AG04450 (cell line): ENCODE measurements at regions not wholly inside any gene's neighbourhood (a gene's known extent, or its start where the extent isn't known, plus 50 kb on each side); places are given as distances from the start of the nearest gene placed in this dataset.
"Not testable (repeated sequence)": the region's sequence is repeated elsewhere in the genome, so short reads cannot be mapped to it uniquely, and the experiment has no call there.

Experiments used
- CTCF ChIA-PET: fragments of 300-600, 350-600 bp; formaldehyde crosslinking; extraction: SDS; loops from one replicate; lab custom pipeline; 2022; ENCODE audit warnings: antibody characterized with exemption, inconsistent platforms; lab: Charles Lee
- POLR2A ChIA-PET: fragments of 350-600 bp; formaldehyde crosslinking; extraction: SDS; loops from one replicate; lab custom pipeline; 2021; ENCODE audit warnings: antibody characterized with exemption, inconsistent platforms; lab: Yijun Ruan, JAX
- DNase-seq: peaks from one replicate; pipeline ENCODE4 v3.0.0-alpha.2; 2011; ENCODE audit warnings: low read depth, low spot score
- H3K27ac ChIP-seq: one replicate; pipeline ENCODE4 v1.5.1; 2012; ENCODE audit warnings: low read depth, low read length, control low read depth
- H3K27me3 ChIP-seq: one replicate; pipeline ENCODE4 v1.6.0; 2012; ENCODE audit warnings: low read length; ENCODE audit not compliant: control insufficient read depth, insufficient read depth
- H3K4me3 ChIP-seq: 2 replicates; pipeline ENCODE4 v1.5.1; 2011; ENCODE audit warnings: mild to moderate bottlenecking, low read depth, low read length, control low read depth
- H3K9me3 ChIP-seq: 2 replicates; pipeline ENCODE4 v1.5.1; 2012; ENCODE audit warnings: low read length; ENCODE audit not compliant: control insufficient read depth, insufficient read depth
- TF ChIP-seq, protein P1 (sequence below): IDR thresholded peaks from 2 replicates; pipeline ENCODE4 v1.5.1; 2011; ENCODE audit warnings: low read depth, low read length, control low read depth, inconsistent platforms

- Histone ChIP-seq H3K27me3 (no peaks in the 10 kb centered on the region), H3K27ac (no peak overlapping the region), H3K9me3 (no peaks in the 10 kb centered on the region), H3K4me3 (no peak overlapping the region)
- CTCF ChIA-PET = no interaction called here
- no peak for DNase-seq
- POLR2A ChIA-PET = no interaction called here
- TF ChIP-seq, protein P1, sequence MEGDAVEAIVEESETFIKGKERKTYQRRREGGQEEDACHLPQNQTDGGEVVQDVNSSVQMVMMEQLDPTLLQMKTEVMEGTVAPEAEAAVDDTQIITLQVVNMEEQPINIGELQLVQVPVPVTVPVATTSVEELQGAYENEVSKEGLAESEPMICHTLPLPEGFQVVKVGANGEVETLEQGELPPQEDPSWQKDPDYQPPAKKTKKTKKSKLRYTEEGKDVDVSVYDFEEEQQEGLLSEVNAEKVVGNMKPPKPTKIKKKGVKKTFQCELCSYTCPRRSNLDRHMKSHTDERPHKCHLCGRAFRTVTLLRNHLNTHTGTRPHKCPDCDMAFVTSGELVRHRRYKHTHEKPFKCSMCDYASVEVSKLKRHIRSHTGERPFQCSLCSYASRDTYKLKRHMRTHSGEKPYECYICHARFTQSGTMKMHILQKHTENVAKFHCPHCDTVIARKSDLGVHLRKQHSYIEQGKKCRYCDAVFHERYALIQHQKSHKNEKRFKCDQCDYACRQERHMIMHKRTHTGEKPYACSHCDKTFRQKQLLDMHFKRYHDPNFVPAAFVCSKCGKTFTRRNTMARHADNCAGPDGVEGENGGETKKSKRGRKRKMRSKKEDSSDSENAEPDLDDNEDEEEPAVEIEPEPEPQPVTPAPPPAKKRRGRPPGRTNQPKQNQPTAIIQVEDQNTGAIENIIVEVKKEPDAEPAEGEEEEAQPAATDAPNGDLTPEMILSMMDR = no peak
Observed at GRCh38 chr11:135008001-135008405, 596.0 kb upstream of the B3GAT1 start.

- no peaks in the 10 kb centered on the region for H3K9me3 ChIP-seq
- H3K27ac ChIP-seq = no peak overlapping the region
- H3K27me3 ChIP-seq = no peaks in the 10 kb centered on the region
- CTCF ChIA-PET = no interaction called here
- DNase-seq = no peak
- no peak overlapping the region for H3K4me3 ChIP-seq
- TF ChIP-seq, protein P1 = no peak
- POLR2A ChIA-PET = no interaction called here
Observed at GRCh38 chr11:135006800-135007199, 594.8 kb upstream of the B3GAT1 start.

GRCh38 chr11:135004495-135004894 is 592.5 kb upstream of the B3GAT1 start:
- no peak overlapping the region for H3K27ac ChIP-seq
- H3K4me3 ChIP-seq = no peak overlapping the region
- H3K27me3 ChIP-seq = no peaks in the 10 kb centered on the region
- no peak for DNase-seq
- POLR2A ChIA-PET = no interaction called here
- CTCF ChIA-PET = no interaction called here
- H3K9me3 ChIP-seq = no peaks in the 10 kb centered on the region; the same call in 1 of the 2 replicates
- TF ChIP-seq, protein P1 = no peak

DNA sequence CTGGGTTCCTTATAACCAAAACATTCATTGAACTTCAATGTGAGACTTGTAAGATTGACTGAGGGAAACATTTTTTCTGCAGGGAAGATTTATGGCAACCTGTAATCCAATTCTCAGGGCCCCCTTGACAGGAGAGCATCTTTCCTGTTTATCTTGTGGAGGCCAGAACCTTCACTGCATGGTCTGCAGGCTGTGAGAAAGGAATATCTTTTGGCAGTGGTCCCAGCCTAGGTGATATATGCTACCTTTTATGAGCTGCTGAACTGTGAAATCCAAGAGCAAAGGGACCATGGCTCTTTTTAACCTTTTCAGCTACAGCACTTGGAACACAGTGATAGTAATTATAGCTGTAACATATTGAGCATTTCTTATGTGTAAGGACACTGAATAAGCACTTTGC is 590.2 kb upstream of the B3GAT1 start:
- no peak overlapping the region for H3K27ac ChIP-seq
- H3K27me3 ChIP-seq = no peaks in the 10 kb centered on the region
- no peak overlapping the region for H3K4me3 ChIP-seq
- no peaks in the 10 kb centered on the region; the same call in 1 of the 2 replicates for H3K9me3 ChIP-seq
- ChIA-PET POLR2A (no interaction called here), CTCF (no interaction called here)
- DNase-seq = no peak
- TF ChIP-seq, protein P1 = no peak

DNA sequence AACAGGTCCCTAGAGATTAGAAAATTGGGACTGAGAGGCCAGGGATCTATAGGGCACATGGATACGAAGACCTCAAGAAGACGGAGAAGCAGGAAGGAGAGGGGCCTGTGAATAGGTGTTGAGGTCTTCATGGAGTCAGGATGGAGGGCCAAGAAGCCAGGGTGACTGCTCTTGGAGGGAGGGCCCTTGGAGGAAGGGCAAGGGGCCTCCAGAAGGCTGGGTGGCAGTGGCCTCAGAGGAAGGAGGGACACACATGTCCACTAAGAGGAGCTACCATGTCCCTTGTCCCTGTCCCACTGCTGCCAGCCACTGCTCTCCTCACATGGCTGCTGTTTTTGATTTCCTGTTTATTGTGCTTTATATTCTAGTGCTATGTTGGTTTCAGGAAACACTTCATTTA is 589.5 kb upstream of the B3GAT1 start:
- Histone ChIP-seq H3K4me3 (no peak overlapping the region), H3K9me3 (no peaks in the 10 kb centered on the region; the same call in 1 of the 2 replicates), H3K27me3 (no peaks in the 10 kb centered on the region), H3K27ac (no peak overlapping the region)
- POLR2A ChIA-PET = no interaction called here
- CTCF ChIA-PET = no interaction called here
- no peak for DNase-seq
- TF ChIP-seq, protein P1 = no peak

GRCh38 chr11:135001065-135001464 is 589.0 kb upstream of the B3GAT1 start:
- H3K4me3 ChIP-seq, H3K27ac ChIP-seq, H3K9me3 ChIP-seq, CTCF ChIA-PET, DNase-seq, H3K27me3 ChIP-seq, POLR2A ChIA-PET: not testable (repeated sequence)
